ENCODE measurements at regions not wholly inside any gene's neighbourhood (a gene's known extent, or its start where the extent isn't known, plus 50 kb on each side); places are given as distances from the start of the nearest gene placed in this dataset.

DNA sequence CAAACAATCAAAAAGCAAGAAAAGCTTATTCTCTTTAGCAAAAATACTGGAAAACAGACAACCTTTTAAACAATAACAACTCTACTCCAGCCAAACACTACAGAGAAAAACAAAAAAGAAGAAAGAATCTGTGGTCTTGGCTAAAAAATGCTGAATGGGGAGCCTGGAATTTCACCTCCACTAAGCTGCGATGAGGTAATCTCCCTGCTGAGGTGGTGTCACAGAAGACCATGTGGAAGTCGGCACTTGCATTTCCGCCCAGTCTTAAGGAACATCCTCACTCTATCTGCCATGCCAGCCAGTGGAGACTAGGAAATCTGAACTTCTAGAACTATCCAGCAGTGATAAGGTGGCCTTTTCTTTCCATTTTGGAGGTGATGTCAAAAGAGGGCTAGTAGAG is 1026.8 kb upstream of the EPHA7 start:
- TF ChIP-seq, protein P1, sequence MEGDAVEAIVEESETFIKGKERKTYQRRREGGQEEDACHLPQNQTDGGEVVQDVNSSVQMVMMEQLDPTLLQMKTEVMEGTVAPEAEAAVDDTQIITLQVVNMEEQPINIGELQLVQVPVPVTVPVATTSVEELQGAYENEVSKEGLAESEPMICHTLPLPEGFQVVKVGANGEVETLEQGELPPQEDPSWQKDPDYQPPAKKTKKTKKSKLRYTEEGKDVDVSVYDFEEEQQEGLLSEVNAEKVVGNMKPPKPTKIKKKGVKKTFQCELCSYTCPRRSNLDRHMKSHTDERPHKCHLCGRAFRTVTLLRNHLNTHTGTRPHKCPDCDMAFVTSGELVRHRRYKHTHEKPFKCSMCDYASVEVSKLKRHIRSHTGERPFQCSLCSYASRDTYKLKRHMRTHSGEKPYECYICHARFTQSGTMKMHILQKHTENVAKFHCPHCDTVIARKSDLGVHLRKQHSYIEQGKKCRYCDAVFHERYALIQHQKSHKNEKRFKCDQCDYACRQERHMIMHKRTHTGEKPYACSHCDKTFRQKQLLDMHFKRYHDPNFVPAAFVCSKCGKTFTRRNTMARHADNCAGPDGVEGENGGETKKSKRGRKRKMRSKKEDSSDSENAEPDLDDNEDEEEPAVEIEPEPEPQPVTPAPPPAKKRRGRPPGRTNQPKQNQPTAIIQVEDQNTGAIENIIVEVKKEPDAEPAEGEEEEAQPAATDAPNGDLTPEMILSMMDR (IDR thresholded peaks at IDR 0.05; ENCODE audit: insufficient read depth, low read length, poor library complexity, severe bottlenecking), result no peak
- DNase-seq (ENCODE audit: low read depth), result no peak
- Histone ChIP-seq H3K4me3 (ENCODE audit: low read depth, low read length) (no peak overlapping the region), H3K27me3 (ENCODE audit: control insufficient read depth, insufficient read depth, low read length) (no peaks in the 10 kb centered on the region), H3K36me3 (ENCODE audit: control insufficient read depth, insufficient read depth, low read length) (no peaks in the 10 kb centered on the region)

DNA sequence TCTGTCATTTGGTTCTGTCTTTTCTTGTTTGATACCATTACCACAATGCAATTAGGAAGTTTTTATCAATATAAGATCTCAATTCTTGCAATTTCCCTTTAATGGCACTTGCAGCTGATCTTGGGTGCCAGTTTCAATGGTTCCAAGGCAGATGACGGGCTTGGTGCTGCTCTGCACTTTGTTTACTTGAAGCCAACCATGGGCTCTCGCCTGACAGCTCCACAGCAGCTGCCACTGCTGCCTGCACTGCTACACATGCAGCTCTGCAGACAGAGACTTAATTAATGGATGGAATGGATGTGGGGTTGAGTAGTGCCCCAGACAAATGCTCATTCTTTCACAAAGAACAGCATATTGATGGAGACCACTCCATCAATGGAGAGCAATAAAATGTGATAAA is 1024.3 kb upstream of the EPHA7 start:
- TF ChIP-seq, protein P1 (IDR thresholded peaks at IDR 0.05; ENCODE audit: insufficient read depth, low read length, poor library complexity, severe bottlenecking), result no peak
- Histone ChIP-seq H3K4me3 (ENCODE audit: low read depth, low read length) (no peak overlapping the region), H3K27me3 (ENCODE audit: control insufficient read depth, insufficient read depth, low read length) (no peaks in the 10 kb centered on the region), H3K36me3 (ENCODE audit: control insufficient read depth, insufficient read depth, low read length) (no peaks in the 10 kb centered on the region)
- DNase-seq (ENCODE audit: low read depth), result no peak

DNA sequence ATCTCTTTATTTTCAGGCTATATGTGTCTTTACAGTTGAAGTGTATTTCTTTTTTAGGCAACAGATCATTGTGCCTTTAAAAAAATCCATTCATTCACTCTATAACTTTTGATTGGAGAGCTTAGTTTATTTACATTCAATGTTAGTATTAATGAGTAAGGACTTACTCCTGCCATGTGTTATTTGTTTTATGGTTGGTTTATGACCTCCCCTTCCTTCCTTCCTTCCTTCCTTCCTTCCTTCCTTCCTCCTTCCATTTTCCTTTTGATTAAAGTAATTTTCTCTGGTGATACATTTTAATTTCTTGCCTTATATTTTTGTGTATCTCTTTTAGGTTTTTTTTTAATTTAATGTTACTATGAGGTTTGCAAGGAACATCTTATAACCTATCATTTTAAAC is 1005.3 kb upstream of the EPHA7 start:
- DNase-seq (ENCODE audit: low read depth), result no peak
- Histone ChIP-seq H3K27me3 (ENCODE audit: control insufficient read depth, insufficient read depth, low read length) (no peaks in the 10 kb centered on the region), H3K4me3 (ENCODE audit: low read depth, low read length) (no peak overlapping the region), H3K36me3 (ENCODE audit: control insufficient read depth, insufficient read depth, low read length) (no peaks in the 10 kb centered on the region)
- TF ChIP-seq, protein P1 (IDR thresholded peaks at IDR 0.05; ENCODE audit: insufficient read depth, low read length, poor library complexity, severe bottlenecking), result no peak

DNA sequence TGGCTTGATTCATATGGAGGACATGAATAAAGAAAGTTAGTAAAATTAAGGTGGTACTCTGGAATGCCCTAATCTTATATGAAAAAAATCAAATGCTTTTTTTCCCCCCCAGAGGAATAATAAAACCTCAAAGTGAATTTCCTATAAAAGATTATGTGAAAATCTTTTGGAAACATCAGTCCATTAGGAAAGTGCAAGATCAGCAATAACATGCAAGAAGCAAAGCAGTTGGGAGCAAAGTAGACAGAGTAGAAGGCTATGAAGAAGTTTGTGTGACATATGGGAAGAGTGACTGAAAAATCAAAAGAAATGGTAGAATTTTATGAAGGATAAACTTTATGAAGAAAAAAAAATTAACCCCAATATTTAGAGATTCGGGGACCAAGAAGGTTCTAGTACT is 998.0 kb upstream of the EPHA7 start:
- TF ChIP-seq, protein P1 (IDR thresholded peaks at IDR 0.05; ENCODE audit: insufficient read depth, low read length, poor library complexity, severe bottlenecking), result no peak
- no peaks in the 10 kb centered on the region for H3K27me3 ChIP-seq (ENCODE audit: control insufficient read depth, insufficient read depth, low read length)
- no peak for DNase-seq (ENCODE audit: low read depth)
- no peak overlapping the region for H3K4me3 ChIP-seq (ENCODE audit: low read depth, low read length)
- no peaks in the 10 kb centered on the region for H3K36me3 ChIP-seq (ENCODE audit: control insufficient read depth, insufficient read depth, low read length)

DNA sequence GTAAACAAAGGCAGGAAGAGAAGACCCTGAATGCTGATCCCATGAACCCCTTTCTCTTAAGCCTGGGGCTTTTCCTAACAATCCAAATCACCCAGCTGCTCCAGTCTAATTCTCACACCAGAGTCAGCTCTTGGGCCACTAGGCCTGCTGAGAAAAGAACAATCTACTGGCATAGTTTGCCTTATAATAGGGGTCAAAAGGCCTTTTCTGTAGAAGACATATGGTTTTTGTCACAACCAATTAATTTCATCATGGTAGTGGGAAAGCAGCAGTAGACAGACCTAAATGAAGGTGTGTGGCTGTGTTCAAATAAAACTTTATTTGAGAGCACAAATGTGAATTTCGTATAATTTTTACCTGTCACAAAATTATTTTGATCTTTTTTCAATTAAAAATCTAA is 994.7 kb upstream of the EPHA7 start:
- TF ChIP-seq, protein P1 (IDR thresholded peaks at IDR 0.05; ENCODE audit: insufficient read depth, low read length, poor library complexity, severe bottlenecking), result no peak
- no peak for DNase-seq (ENCODE audit: low read depth)
- no peaks in the 10 kb centered on the region for H3K27me3 ChIP-seq (ENCODE audit: control insufficient read depth, insufficient read depth, low read length)
- H3K4me3 ChIP-seq (ENCODE audit: low read depth, low read length), result no peak overlapping the region
- no peaks in the 10 kb centered on the region for H3K36me3 ChIP-seq (ENCODE audit: control insufficient read depth, insufficient read depth, low read length)

DNA sequence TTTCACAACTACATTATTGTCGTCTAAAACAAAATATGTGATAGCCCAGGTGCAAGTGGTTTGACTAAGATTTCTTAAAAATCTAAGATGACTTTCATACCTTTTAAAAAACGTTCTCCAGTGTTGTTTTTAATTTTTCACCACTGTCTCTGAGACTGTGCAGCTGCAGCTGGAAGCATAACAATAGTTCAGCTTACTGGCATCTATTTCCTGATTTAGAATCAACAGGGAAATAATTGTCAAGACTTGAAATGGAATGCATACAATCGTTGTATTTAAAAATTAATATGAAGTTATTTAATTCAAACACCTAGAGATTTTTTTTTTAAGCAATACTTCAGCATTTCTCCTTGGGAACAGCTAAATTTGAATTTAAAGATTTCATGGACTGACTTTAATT is 982.0 kb upstream of the EPHA7 start:
- H3K27me3 ChIP-seq (ENCODE audit: control insufficient read depth, insufficient read depth, low read length), result no peaks in the 10 kb centered on the region
- H3K4me3 ChIP-seq (ENCODE audit: low read depth, low read length), result no peak overlapping the region
- no peak for DNase-seq (ENCODE audit: low read depth)
- TF ChIP-seq, protein P1 (IDR thresholded peaks at IDR 0.05; ENCODE audit: insufficient read depth, low read length, poor library complexity, severe bottlenecking), result no peak
- H3K36me3 ChIP-seq (ENCODE audit: control insufficient read depth, insufficient read depth, low read length), result no peaks in the 10 kb centered on the region

Data from kidney epithelial cell (primary cell).